Activated T-helper 2 cell treated with anti-CD3 and anti-CD28 coated beads, Interferon-gamma antibody, Interleukin-2, Interleukin-4, amounts not matched to agents 10 μg/mL and 5 μg/mL and 100 μg/mL, durations not matched to agents 14 hours and 24 hours and 36 hours (primary cell): ENCODE measurements at regions not wholly inside any gene's neighbourhood (a gene's known extent, or its start where the extent isn't known, plus 50 kb on each side); places are given as distances from the start of the nearest gene placed in this dataset.

Experiments
- DNase-seq: peaks from one replicate; pipeline ENCODE4 v3.0.0; 2021; ENCODE audit warnings: low spot score
- H3K27ac Mint-ChIP-seq: one replicate; pipeline ENCODE4 v1.8.0; 2021; ENCODE audit warnings: mixed read lengths
- H3K27me3 Mint-ChIP-seq: one replicate; pipeline ENCODE4 v1.8.0; 2021; ENCODE audit warnings: low read depth, mixed read lengths
- H3K36me3 Mint-ChIP-seq: one replicate; pipeline ENCODE4 v1.8.0; 2021; ENCODE audit warnings: low read depth, mixed read lengths
- H3K4me1 Mint-ChIP-seq: one replicate; pipeline ENCODE4 v1.8.0; 2021; ENCODE audit warnings: low read depth, mixed read lengths
- H3K4me3 Mint-ChIP-seq: one replicate; pipeline ENCODE4 v1.8.0; 2021; ENCODE audit warnings: low read depth, mild to moderate bottlenecking, moderate library complexity, mixed read lengths
- H3K9me3 Mint-ChIP-seq: one replicate; pipeline ENCODE4 v1.8.0; 2021; ENCODE audit warnings: mixed read lengths
- intact Hi-C: fragments of 100-400 bp; cut with micrococcal nuclease; formaldehyde crosslinking; loops from one replicate; pipeline ENCODE4 v1.15.1; 2023

- Mint-ChIP-seq H3K27ac (no peak overlapping the region), H3K4me3 (no peak overlapping the region), H3K4me1 (peaks cover 29% of the 10 kb centered on the region), H3K36me3 (peaks cover 19% of the 10 kb centered on the region), H3K27me3 (no peaks in the 10 kb centered on the region), H3K9me3 (peaks cover 4% of the 10 kb centered on the region)
- DNase-seq, result no peak
- intact Hi-C loops, result loop anchor here (1.0 to 2.0 kb wide), 2 partner anchors 187 to 275 kb away; no protein-coding TSS in a partner anchor
Measured at GRCh38 chr1:234775477-234776246, 165.7 kb upstream of the IRF2BP2 start.

GRCh38 chr1:234774971-234775370 is 165.0 kb upstream of the IRF2BP2 start:
- Mint-ChIP-seq H3K4me3 (no peak overlapping the region), H3K27me3 (no peaks in the 10 kb centered on the region), H3K9me3 (peaks cover 4% of the 10 kb centered on the region), H3K36me3 (peaks cover 19% of the 10 kb centered on the region), H3K4me1 (peaks cover 34% of the 10 kb centered on the region), H3K27ac (no peak overlapping the region)
- intact Hi-C loops, result loop anchor here (1.0 to 2.0 kb wide), 2 partner anchors 188 to 275 kb away; no protein-coding TSS in a partner anchor
- DNase-seq, result no peak

GRCh38 chr1:234773936-234774677 is 164.1 kb upstream of the IRF2BP2 start:
- peaks cover 19% of the 10 kb centered on the region for H3K36me3 Mint-ChIP-seq
- peaks cover 4% of the 10 kb centered on the region for H3K9me3 Mint-ChIP-seq
- H3K27ac Mint-ChIP-seq, result peak overlapping the region; percentile 13
- H3K27me3 Mint-ChIP-seq, result no peaks in the 10 kb centered on the region
- no peak overlapping the region for H3K4me3 Mint-ChIP-seq
- no peak for DNase-seq
- intact Hi-C loops, result loop anchor here (2.0 kb wide), 6 partner anchors 93 to 309 kb away; no protein-coding TSS in a partner anchor
- peaks cover 43% of the 10 kb centered on the region for H3K4me1 Mint-ChIP-seq

GRCh38 chr1:234772345-234773147 is 162.6 kb upstream of the IRF2BP2 start:
- DNase-seq, result peak; percentile 86
- Mint-ChIP-seq H3K9me3 (peaks cover 4% of the 10 kb centered on the region), H3K4me3 (peak overlapping the region; percentile 71), H3K36me3 (peaks cover 19% of the 10 kb centered on the region), H3K27ac (peak overlapping the region; percentile 97), H3K4me1 (peaks cover 58% of the 10 kb centered on the region), H3K27me3 (no peaks in the 10 kb centered on the region)
- intact Hi-C loops, result loop anchor here (1.0 to 2.0 kb wide), 10 partner anchors 41 to 310 kb away; no protein-coding TSS in a partner anchor

- Mint-ChIP-seq H3K36me3 (peaks cover 19% of the 10 kb centered on the region), H3K4me1 (peaks cover 65% of the 10 kb centered on the region), H3K27me3 (no peaks in the 10 kb centered on the region), H3K9me3 (peaks cover 4% of the 10 kb centered on the region), H3K27ac (peak overlapping the region; percentile 97), H3K4me3 (peak overlapping the region; percentile 71)
- intact Hi-C loops, result loop anchor here (1.0 to 2.0 kb wide), 10 partner anchors 40 to 311 kb away; no protein-coding TSS in a partner anchor
- DNase-seq, result no peak
Measured at GRCh38 chr1:234771642-234772344, 161.8 kb upstream of the IRF2BP2 start.

GRCh38 chr1:234770924-234771540 is 161.1 kb upstream of the IRF2BP2 start:
- Mint-ChIP-seq H3K36me3 (peaks cover 19% of the 10 kb centered on the region), H3K4me3 (peak overlapping the region; percentile 62)

GRCh38 chr1:234769986-234770795 is 160.2 kb upstream of the IRF2BP2 start:
- H3K4me3 Mint-ChIP-seq, result no peak overlapping the region
- H3K36me3 Mint-ChIP-seq, result peaks cover 16% of the 10 kb centered on the region
- H3K4me1 Mint-ChIP-seq, result peaks cover 72% of the 10 kb centered on the region
- no peak for DNase-seq
- H3K27ac Mint-ChIP-seq, result peak overlapping the region; percentile 71
- no peaks in the 10 kb centered on the region for H3K27me3 Mint-ChIP-seq
- intact Hi-C loops, result no loop called here
- peaks cover 4% of the 10 kb centered on the region for H3K9me3 Mint-ChIP-seq

More at GRCh38 chr1:234770924-234771540, 161.1 kb upstream of the IRF2BP2 start:
- Mint-ChIP-seq H3K9me3 (peaks cover 4% of the 10 kb centered on the region), H3K4me1 (peaks cover 65% of the 10 kb centered on the region), H3K27me3 (no peaks in the 10 kb centered on the region), H3K27ac (peak overlapping the region; percentile 97)
- no peak for DNase-seq
- intact Hi-C loops, result no loop called here

- Mint-ChIP-seq H3K9me3 (peaks cover 4% of the 10 kb centered on the region), H3K4me3 (no peak overlapping the region), H3K4me1 (peaks cover 70% of the 10 kb centered on the region), H3K27me3 (no peaks in the 10 kb centered on the region), H3K27ac (peak overlapping the region; percentile 71), H3K36me3 (peaks cover 9% of the 10 kb centered on the region)
- DNase-seq, result no peak
- intact Hi-C loops, result no loop called here
Measured at GRCh38 chr1:234769284-234769985, 159.5 kb upstream of the IRF2BP2 start.

GRCh38 chr1:234768569-234769283 is 158.7 kb upstream of the IRF2BP2 start:
- Mint-ChIP-seq H3K4me3 (peak overlapping the region; percentile 15), H3K9me3 (peaks cover 4% of the 10 kb centered on the region), H3K36me3 (peaks cover 4% of the 10 kb centered on the region), H3K27ac (peak overlapping the region; percentile 87), H3K27me3 (no peaks in the 10 kb centered on the region), H3K4me1 (peaks cover 69% of the 10 kb centered on the region)
- intact Hi-C loops, result loop anchor here (1.0 kb wide), 2 partner anchors 37 to 44 kb away; no protein-coding TSS in a partner anchor
- no peak for DNase-seq

- intact Hi-C loops, result loop anchor here (1.0 kb wide), 2 partner anchors 37 to 44 kb away; no protein-coding TSS in a partner anchor
- Mint-ChIP-seq H3K27me3 (no peaks in the 10 kb centered on the region), H3K4me3 (peak overlapping the region; percentile 11), H3K27ac (peak overlapping the region; percentile 87), H3K9me3 (peaks cover 4% of the 10 kb centered on the region), H3K4me1 (peaks cover 69% of the 10 kb centered on the region), H3K36me3 (peaks cover 4% of the 10 kb centered on the region)
- no peak for DNase-seq
Measured at GRCh38 chr1:234768171-234768568, 158.2 kb upstream of the IRF2BP2 start.
